ENCODE measurements at regions not wholly inside any gene's neighbourhood (a gene's known extent, or its start where the extent isn't known, plus 50 kb on each side); places are given as distances from the start of the nearest gene placed in this dataset.

GRCh38 chr3:104887619-104888018 lies 479.1 kb upstream of the ALCAM start:
- Histone ChIP-seq H3K4me3 (ENCODE audit: low read depth, low read length) (no peak overlapping the region), H3K27me3 (replicated peaks; ENCODE audit: control insufficient read depth, insufficient read depth, low read length) (no peaks in the 10 kb centered on the region), H3K4me1 (no peaks in the 10 kb centered on the region), H3K36me3 (ENCODE audit: control insufficient read depth, insufficient read depth, low read length) (no peaks in the 10 kb centered on the region), H3K9me3 (no peaks in the 10 kb centered on the region)
- H3K9me3 Mint-ChIP-seq (ENCODE audit: unreplicated experiment) = no peaks in the 10 kb centered on the region
- BruUV-seq (replicated peaks) = no TSS peak
- POLR2A ChIA-PET = no interaction called here
- DNase-seq = no peak
- no peak overlapping the region for H3K4me3 Mint-ChIP-seq (ENCODE audit: unreplicated experiment)
- no peaks in the 10 kb centered on the region for H3K4me1 Mint-ChIP-seq (ENCODE audit: low read depth, unreplicated experiment)
- CTCF ChIA-PET = no interaction called here
- intact Hi-C loops (cut with micrococcal nuclease; ENCODE audit: unreplicated experiment) = no loop called here
- TF ChIP-seq CTCF (IDR thresholded peaks at IDR 0.05; ENCODE audit: insufficient read depth in 1 of 2, low read depth in 1 of 2, low read length in 1 of 2, severe bottlenecking in 1 of 2, unreplicated experiment in 1 of 2) = no peak
- H3K27ac Mint-ChIP-seq (ENCODE audit: unreplicated experiment) = no peak overlapping the region
- H3K36me3 Mint-ChIP-seq (ENCODE audit: insufficient read depth, unreplicated experiment) = no peaks in the 10 kb centered on the region
- H3K27me3 Mint-ChIP-seq (ENCODE audit: insufficient read depth, unreplicated experiment) = no peaks in the 10 kb centered on the region

DNA sequence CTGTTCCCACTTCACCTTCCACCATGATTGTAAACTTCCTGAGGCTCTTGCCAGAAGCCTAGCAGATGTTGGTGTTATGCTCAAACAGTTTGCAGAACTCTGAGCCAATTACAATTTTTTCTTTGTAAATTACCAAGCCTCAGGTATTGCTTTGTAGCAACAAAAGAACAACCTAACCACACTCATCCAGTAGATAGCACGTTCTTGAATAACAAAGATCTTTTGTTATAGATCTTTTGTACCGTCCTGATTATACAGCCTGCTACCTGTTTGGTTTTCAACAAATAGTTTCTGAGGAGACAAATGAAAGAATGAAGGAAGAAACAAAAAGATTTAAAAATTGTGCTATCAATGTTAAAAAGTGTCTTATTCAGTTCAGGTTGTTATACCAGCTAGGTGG lies 474.7 kb upstream of the ALCAM start:
- ChIA-PET POLR2A (no interaction called here), CTCF (no interaction called here)
- H3K4me3 ChIP-seq (ENCODE audit: low read depth, low read length) = no peak overlapping the region
- no peak for DNase-seq
- intact Hi-C loops (cut with micrococcal nuclease; ENCODE audit: unreplicated experiment) = no loop called here
- Mint-ChIP-seq H3K36me3 (ENCODE audit: insufficient read depth, unreplicated experiment) (no peaks in the 10 kb centered on the region), H3K9me3 (ENCODE audit: unreplicated experiment) (no peaks in the 10 kb centered on the region), H3K27ac (ENCODE audit: unreplicated experiment) (no peak overlapping the region), H3K27me3 (ENCODE audit: insufficient read depth, unreplicated experiment) (no peaks in the 10 kb centered on the region), H3K4me3 (ENCODE audit: unreplicated experiment) (no peak overlapping the region), H3K4me1 (ENCODE audit: low read depth, unreplicated experiment) (no peaks in the 10 kb centered on the region)
- H3K9me3 ChIP-seq = no peaks in the 10 kb centered on the region
- no peaks in the 10 kb centered on the region for H3K36me3 ChIP-seq (ENCODE audit: control insufficient read depth, insufficient read depth, low read length)
- no peaks in the 10 kb centered on the region for H3K27me3 ChIP-seq (replicated peaks; ENCODE audit: control insufficient read depth, insufficient read depth, low read length)
- TF ChIP-seq CTCF (IDR thresholded peaks at IDR 0.05; ENCODE audit: insufficient read depth in 1 of 2, low read depth in 1 of 2, low read length in 1 of 2, severe bottlenecking in 1 of 2, unreplicated experiment in 1 of 2) = no peak
- BruUV-seq (replicated peaks) = no TSS peak
- H3K4me1 ChIP-seq = no peaks in the 10 kb centered on the region

GRCh38 chr3:104896624-104897023 lies 470.1 kb upstream of the ALCAM start:
- no peaks in the 10 kb centered on the region for H3K4me1 Mint-ChIP-seq (ENCODE audit: low read depth, unreplicated experiment)
- H3K4me3 Mint-ChIP-seq (ENCODE audit: unreplicated experiment) = no peak overlapping the region
- no peak overlapping the region for H3K4me3 ChIP-seq (ENCODE audit: low read depth, low read length)
- no peaks in the 10 kb centered on the region for H3K36me3 Mint-ChIP-seq (ENCODE audit: insufficient read depth, unreplicated experiment)
- no peak overlapping the region for H3K27ac Mint-ChIP-seq (ENCODE audit: unreplicated experiment)
- ChIA-PET CTCF (no interaction called here), POLR2A (no interaction called here)
- no peaks in the 10 kb centered on the region for H3K27me3 ChIP-seq (replicated peaks; ENCODE audit: control insufficient read depth, insufficient read depth, low read length)
- intact Hi-C loops (cut with micrococcal nuclease; ENCODE audit: unreplicated experiment) = no loop called here
- no peak for DNase-seq
- H3K4me1 ChIP-seq = no peaks in the 10 kb centered on the region
- no peaks in the 10 kb centered on the region for H3K36me3 ChIP-seq (ENCODE audit: control insufficient read depth, insufficient read depth, low read length)
- no peaks in the 10 kb centered on the region for H3K9me3 ChIP-seq
- no peaks in the 10 kb centered on the region for H3K9me3 Mint-ChIP-seq (ENCODE audit: unreplicated experiment)
- no peaks in the 10 kb centered on the region for H3K27me3 Mint-ChIP-seq (ENCODE audit: insufficient read depth, unreplicated experiment)
- no TSS peak for BruUV-seq (replicated peaks)
- no peak for TF ChIP-seq CTCF (IDR thresholded peaks at IDR 0.05; ENCODE audit: insufficient read depth in 1 of 2, low read depth in 1 of 2, low read length in 1 of 2, severe bottlenecking in 1 of 2, unreplicated experiment in 1 of 2)

All from Caco-2 (cell line).